ENCODE measurements at regions not wholly inside any gene's neighbourhood (a gene's known extent, or its start where the extent isn't known, plus 50 kb on each side); places are given as distances from the start of the nearest gene placed in this dataset.

DNA sequence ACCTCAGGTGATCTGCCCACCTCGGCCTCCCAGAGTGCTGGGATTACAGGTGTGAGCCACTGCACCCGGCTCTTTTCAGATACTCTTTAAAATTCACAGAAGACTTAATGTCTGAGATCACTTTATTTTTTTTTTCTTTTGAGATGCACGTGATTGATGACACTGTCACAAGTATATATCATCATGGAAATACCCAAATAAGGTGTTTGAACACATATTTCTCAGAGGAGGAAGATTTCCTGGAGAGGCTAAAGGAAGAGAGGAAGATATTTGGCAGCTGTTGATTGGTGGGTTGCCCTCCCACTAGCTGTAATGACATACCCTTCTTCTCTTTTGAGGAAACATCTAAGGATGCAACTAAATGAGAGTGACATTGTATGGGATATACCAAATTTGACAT is 225.9 kb upstream of the CITED2 start:
- no peak for TF ChIP-seq CTCF (IDR thresholded peaks at IDR 0.05; ENCODE audit: insufficient read depth, low read length, poor library complexity, severe bottlenecking)
- no peak for TF ChIP-seq EZH2phosphoT487 (conservative IDR thresholded peaks at IDR 0.05; ENCODE audit: low read length)
